HG03520 (cell line): ENCODE measurements at regions not wholly inside any gene's neighbourhood (a gene's known extent, or its start where the extent isn't known, plus 50 kb on each side); places are given as distances from the start of the nearest gene placed in this dataset.
"Not testable (repeated sequence)": the region's sequence is repeated elsewhere in the genome, so short reads cannot be mapped to it uniquely, and the experiment has no call there.

Experiments
- ATAC-seq: cut with Tn5 transposase; IDR thresholded peaks from one replicate; pipeline ENCODE4 v1.9.1; 2021; ENCODE audit warnings: mild to moderate bottlenecking, moderate library complexity; ENCODE audit not compliant: unreplicated experiment

DNA sequence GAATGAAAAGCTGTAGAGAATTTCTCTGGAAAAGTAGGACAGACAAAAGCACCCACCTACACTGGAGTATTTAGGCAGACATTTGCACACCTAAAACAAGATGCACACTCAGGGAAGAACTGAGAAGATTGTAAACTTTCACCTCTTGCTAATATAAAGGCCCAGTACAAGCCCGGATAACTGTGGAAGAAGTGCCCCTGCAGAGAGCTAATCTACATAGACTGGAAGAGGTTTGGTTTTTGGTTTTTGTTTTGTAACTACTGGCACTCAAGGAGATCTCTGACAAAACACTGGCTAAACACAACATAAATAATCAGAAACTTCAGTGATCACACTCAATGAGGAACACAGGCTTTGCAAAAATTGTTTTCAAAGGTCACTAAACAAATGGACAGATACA is 782.2 kb upstream of the SLC8A1 start:
- no peak for ATAC-seq

DNA sequence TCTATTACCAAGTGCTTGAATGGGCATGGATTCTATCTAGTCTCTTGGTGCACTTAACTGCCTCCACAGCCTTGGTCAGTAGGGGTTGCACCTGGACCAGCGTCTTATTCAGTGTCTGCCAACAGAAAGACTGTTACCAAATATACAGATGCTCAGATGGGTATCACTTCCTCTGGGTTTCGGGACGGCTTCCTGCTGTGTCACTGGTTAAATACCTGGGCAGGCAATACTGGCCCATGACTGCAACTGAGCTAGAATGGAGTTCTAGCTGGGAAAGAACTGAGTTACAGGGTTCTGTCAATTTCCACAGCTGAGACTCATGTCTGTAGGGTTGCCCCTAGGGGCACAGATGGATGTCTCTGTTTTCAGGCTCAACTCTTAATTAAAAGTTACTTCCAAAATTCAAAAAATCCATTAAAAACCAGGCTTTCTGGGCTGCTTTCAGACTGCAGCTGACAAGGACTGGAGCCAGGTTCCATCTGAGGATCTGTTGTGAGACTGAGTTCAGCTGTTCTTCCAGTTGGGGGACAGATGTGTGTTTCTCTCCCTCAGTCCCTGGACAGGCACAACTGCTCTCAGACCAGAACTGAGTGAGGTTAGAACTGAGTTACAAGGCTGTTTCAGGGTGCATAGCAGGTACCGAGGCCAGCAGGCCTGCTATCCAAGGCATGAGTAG is 789.6 kb upstream of the SLC8A1 start:
- ATAC-seq: no peak

DNA sequence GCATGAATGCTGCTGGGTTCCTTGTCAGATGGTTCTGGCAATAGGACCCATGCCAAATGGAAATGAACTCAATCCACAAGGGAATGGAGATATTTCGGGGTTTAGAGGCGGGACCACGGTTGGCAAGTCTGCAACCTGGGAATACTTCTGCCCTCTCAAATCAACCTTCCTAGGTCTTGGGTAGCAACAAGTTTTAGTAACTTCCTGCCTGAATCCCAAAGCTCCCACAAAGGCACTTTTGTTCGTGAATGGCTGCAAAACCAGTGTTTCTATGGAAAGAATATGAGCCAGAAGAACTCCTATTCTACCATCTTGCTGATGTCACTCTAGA is 790.1 kb upstream of the SLC8A1 start:
- ATAC-seq: no peak

DNA sequence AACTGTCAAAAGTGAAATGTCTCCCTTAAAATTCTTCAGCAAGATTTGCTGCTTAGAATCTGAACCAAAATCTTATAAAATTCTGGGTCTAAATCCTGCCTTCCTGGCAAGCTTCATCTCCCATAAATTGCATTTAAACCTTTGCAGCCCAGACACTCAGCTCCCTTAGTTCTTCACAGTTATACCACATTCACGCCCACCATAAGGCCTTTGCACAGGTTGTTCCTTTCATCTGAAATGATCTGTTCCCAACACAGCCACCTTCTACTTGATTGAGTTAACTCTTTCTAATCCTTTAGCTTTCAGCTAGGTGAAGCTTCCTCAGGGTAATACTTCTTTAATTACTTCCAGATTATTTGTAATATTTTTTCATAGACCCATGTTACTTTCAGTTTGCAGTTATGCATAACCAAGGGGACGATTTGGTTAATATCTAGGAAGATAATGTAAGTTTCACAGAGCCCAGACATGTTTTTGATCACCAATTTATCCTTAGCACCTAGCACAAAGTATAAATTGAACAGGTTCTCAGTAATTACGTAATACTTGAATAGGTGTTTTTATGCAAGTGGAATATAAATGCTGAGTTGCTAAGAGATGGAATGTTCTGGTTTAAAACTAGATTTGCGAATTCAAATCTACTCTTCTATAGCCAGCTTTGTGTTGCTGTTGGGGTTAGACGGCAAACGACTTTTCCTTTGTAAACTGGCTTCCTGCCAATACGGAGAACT is 779.7 kb upstream of the PKDCC start:
- ATAC-seq: no peak

DNA sequence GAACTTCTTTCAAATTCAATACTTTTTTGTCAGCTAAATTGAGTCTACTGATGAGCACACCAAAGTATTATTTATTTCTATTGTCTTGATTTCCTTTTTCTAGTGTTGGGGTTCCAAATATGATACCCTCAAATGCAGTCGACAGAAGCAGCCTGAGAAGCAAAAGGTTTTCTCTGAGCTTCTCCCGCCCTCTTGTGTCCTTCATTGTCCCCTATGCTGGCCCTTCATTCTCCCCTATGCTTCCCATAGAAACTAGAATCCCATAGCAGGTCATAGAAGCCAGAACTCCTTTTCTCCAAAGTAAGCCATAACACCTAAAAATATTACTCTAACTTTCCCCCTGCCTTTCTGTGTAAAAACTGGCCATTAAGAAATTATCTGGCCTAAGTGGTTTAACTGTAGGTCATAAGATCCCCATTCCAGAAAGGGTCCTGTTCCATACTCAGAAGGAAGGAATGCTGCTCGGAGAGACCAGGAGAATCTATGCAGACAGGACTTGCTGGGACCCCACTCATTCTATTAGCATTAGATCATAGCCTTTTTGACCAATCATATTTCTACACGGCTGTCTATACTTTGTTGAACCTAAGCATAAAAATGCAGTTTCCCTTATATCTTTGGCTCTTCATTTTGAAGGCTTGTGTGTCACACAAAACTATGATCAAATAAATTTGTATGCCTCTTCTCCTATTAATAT is 764.6 kb upstream of the PKDCC start:
- ATAC-seq: no peak

DNA sequence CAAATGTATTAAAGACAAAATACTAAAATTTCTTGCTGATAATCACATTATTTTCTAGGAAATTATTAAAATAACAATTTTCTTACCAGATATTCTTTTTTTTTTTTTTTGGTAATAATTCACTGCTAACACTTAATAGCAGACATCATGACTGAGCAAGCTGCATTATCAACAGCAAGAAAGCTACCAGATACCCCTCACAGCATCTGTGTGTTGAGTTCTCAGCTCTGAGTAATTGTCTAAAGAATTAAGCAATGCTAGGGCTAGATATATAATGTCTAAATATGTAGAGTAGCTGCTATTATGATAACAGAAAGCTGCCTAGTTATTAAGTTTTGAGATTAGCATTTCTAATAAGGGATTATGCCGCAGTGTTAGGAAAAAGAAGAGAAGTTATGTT is 754.3 kb upstream of the PKDCC start:
- ATAC-seq: no peak

DNA sequence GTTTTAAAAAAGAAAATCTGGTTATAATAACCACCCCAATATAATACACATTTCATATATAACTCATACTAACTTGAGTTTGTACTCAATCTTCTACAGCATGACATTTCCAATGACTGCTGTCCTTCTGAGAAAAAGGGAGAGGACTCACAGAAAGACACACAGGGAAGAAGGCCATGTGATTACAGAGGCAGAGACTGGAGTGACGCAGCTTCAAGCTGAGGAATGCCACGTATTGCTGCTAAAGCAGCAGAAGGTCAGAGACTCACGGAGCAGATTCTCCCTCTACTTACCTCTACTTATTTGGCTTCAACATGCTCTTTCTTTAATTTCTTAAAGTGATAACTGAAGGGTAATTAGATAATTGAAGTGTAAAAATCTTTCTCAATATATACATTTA is 753.5 kb upstream of the PKDCC start:
- no peak for ATAC-seq

DNA sequence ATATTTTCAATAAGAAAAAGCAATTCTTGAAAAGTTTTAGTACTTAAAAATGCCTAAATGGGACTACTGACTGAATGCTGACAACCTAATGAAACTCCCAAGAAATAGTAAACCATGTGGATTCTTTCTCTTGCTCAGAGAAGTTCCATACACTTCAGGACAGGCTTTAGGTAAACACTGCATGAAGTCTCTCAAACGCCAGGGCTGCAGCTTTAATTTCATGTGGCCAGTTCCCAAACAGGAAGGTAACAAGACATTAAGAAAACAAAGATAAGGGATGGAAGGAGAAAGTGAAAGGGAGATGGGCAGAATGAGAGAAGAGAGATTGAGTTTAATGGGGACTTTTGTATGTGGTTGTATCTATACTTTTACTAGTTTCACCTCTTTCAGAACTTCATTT is 734.7 kb upstream of the PKDCC start:
- ATAC-seq: no peak

DNA sequence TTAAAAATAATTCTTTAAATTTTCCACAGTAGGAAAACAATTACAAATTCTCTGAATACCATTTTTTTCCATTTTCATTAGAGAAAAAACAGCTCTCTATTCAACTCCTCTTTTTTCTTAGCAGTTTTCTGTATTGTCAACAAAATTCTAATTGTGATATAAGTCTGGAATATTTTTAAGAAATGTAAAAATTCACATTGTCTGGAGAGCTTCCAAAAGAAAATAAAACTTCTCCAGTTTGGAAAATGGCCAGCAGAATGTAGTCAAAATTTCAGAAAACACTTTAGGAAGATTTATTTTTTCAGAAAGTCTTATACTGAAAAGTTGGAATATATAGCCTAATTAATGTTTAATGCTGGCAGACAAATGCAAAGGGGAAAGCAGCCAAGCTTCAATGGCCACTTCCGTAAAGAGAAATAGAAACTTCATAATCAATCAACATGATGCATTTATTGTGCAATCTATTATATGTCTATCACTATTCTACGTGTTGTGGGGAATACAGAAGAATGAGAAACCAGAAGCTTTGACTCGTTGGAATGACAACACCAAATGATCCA is 733.2 kb upstream of the PKDCC start:
- no peak for ATAC-seq

DNA sequence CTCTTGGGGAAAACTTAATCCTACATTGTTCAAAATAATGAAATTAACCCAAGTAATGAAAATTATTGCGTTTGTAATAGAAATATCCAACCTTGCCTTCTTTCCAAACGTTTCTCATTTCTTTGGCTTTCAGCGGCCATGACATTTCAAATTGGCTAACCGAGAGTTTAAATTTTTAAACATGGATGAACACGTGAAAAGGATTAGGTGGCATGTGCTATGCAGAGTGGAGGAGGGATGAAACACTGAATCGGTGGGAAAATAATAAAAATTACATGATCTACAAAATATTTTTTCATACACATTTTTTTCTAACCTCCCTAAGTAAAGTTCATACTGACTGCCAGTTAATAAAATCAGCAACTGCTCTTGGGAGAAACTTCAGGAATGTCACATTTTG is 728.4 kb upstream of the PKDCC start:
- no peak for ATAC-seq

DNA sequence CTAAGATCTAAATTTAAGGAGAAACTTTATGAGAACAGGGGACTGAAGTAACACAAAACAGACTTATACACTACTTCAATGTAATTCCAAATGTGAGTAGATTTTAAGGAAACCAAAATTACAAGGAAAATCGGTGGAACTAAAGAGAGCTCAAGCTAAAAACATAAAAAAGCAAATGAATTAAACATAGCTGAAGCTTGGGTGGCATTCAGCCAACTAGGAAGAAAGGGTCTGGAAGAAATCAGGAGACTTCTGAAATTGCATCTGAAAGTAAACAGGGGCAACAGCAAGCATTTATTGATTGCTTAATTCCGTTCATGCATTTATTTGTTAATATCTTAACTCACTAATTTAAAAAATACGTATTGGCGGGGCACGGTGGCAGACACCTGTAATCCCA is 727.3 kb upstream of the PKDCC start:
- no peak for ATAC-seq

DNA sequence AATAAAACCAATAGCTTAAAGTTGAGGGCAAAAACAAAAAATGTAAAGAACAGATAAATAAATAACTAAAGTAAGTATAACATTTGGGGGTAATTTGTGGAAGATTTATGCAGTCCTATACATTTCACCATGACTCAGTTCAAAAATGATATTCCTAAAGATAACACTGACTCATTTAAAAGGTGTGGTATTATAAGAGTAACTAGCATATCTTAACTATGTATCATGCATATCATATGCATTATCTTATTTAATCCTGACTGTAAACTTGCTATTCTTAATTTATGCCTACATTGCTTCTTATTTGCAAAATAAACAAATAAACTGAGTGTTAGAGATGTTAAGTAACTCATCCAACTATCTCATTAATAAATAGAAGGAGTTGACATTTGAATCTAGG is 726.5 kb upstream of the PKDCC start:
- ATAC-seq: no peak

DNA sequence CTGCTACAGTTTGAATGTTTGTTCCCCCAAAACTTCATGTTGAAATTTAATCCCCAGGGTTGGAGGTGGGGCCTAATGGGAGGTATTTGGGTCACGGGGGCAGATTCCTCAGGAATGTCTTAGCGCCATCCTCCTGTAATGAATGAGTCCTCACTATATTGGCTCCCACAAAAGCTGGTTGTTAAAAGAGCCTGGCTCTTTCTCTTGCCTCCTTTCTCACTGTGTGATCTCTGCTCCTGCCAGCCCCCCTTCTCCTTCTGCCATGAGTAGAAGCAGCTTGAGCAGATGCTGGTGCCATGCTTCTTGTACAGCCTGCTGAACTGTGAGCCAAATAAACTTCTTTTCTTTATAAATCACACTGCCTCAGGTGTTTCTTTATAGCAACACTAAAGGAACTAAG is 721.0 kb upstream of the PKDCC start:
- ATAC-seq: no peak

DNA sequence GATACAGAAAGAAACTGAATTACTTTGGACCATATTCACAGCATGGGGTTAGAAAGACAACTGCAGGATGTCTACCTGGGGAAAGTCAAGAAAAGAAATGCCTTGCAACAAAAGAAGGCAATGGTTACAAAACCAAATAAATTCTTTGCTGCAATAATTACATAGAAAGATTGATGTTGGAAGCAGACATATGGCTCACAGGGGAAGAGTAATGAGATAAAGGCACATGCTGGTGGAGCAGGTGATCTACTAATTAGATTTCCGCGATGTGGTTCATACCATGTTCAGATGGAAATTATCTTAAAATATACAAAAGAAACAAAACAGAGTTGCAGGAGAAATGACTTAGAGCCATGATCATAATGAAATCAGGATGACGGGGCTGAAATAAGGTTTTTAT is 718.8 kb upstream of the PKDCC start:
- ATAC-seq: no peak

DNA sequence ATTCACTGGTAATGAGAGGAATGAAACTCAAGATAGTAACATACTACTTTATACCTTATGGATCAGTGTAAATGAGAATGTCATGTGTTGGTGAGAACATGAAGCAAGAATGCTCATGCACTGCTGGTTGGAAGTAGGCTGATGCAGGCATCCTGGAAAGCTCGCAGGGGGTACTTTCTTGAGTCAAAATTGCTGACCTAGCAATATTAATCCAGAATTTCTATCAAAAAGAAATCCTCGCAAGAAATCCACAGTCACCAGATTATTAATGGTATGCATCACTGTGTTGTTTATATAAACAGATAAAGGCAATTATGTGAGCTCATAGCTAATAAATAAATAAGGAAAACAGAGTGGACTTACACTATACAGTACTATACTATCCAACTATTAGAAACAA is 713.7 kb upstream of the PKDCC start:
- ATAC-seq: no peak

DNA sequence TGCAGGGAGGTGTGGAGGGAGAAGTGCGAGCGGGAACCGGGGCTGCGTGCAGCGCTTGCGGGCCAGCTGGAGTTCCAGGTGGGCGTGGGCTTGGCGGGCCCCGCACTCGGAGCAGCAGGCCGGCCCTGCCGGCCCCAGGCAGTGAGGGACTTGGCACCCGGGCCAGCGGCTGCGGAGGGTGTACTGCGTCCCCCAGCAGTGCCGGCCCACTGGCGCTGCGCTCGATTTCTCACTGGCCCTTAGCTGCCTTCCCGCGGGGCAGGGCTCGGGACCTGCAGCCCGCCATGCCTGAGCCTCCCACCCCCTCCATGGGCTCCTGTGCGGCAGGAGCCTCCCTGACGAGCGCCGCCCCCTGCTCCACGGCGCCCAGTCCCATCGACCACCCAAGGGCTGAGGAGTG is 712.2 kb upstream of the PKDCC start:
- not testable (repeated sequence) for ATAC-seq

DNA sequence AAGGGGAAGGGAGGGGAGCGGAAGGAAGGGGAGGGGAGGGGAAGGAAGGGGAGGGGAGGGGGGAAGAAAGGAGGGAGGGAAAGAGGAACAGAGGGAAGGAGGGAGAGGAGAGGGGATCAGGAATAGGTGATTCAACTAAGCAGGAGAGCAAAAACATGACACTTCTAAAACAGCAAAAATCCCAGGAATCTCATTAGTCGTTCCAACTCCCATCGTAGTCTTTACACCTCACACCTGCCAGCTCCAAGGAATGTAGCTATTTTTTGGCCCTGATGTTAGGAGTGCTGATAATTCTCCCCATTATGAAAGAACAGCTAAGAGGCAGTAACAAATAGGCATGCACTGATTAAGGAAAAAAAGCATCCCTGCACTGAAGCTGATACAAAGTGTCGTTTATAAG is 709.9 kb upstream of the PKDCC start:
- no peak for ATAC-seq

DNA sequence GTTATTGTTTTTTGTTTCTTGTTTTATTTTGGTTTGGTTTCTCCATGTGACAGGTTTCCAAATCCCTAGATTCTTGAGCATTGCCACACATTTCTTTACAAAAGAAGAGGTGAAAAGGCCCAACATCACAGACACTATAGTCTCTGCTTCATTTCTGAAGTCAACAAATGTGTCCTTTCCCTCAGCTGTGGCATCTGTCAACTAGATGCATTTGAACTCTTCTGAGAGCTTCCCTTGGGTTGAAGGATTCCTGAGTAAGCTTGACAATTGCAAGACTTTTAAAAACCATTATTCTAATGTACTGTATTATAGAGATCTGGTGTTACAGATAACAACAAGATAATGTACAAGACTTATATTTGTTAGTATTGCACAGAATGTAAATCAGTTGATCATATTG is 703.3 kb upstream of the PKDCC start:
- no peak for ATAC-seq

DNA sequence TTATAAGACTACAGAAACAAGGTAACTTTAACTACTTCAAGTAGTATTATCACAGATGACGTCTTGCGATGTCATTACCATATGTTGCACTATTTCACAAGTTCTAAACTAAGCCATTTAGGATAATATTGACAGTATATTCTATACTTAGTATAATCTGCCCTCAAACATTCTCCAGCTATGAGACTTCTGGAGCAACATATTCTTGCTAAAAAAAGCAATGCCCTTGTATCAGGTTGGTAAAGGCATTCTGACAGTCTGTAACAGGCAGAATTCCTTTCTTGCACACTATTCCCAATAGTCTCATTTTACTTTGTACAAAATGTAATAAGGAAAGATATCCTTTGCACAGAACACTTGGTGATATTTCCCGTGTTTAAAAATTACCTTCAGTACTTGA is 694.8 kb upstream of the PKDCC start:
- no peak for ATAC-seq

DNA sequence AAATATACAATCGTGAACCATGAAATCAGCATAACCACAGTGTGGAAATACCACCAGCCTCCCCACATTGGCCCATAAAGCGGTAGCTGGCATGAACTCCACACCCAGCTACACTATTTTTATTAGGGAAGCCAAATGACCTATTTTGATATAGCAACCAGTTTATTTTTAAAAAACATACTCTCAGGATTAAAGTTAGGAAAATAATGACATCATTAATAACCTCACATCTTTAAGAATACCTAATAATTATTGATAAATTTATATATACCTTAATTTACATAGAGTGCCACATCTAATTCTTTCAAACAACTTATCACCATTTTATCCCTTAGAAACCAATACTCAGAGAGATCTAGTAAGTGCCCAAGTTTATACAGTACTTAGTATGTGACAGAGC is 692.0 kb upstream of the PKDCC start:
- no peak for ATAC-seq

DNA sequence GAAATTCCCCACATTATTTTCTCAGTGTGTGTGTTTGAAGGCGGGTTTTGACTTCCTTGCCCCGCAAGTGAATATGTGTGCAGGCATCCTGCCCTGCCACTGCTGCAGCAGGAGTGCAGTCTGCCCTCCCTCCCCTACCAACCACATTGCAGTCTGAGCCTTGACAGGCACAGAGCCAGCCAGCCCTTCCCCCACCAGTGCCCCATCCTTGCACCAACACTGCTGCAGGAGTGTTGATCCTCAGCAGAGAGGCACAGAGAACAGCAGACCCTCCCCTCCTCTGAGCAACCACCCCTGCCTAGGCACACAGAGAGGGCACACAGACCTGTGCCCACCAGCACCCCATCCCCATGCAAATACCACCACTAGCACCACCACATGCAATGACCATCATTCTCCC is 683.0 kb upstream of the PKDCC start:
- no peak for ATAC-seq

DNA sequence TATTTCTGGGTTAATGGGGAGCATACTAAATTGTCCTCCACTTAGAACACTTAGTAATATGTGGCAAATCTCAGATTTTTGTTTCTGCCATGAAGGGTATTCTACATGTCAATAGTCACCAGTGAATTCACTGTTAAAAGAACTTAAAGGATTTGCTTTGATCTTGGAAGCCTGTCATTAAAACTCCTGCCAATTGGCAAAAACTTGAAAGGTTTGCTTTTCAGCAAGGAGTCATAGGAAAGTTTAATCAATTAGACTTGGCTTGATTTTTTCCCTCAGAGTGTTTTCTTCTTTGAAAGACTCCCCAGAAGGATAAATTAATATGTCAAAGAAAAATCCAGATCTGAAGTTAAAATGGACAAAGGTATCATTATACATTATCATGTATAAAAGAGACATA is 671.9 kb upstream of the PKDCC start:
- ATAC-seq: no peak
